ENCODE measurements at regions not wholly inside any gene's neighbourhood (a gene's known extent, or its start where the extent isn't known, plus 50 kb on each side); places are given as distances from the start of the nearest gene placed in this dataset.
A peak's percentile ranks its signal among the peaks of the same experiment; 100 is the strongest.

DNA sequence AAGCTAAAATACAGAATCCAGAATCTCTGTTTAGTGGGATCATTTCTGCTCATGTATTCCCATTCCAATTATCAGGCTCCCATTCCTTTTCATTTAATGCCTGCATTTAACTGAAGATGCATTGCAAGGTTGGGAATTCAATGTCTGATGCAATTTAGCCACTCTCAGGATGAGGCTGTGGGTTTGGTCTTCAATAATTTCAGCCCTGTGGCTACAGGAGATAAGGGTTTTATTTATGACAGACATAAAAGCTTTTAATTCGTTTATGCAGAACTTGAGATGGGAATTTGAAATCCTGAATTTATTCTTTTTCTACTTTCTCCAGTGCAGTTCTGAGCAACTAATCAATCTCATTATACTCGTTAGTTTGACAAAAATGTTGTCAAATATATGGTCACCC, 1225.9 kb downstream of the PCDH18 start:
- TF ChIP-seq GATA1 (IDR thresholded peaks at IDR 0.05; ENCODE audit: low read depth, low read length) (no peak), POLR2A (IDR thresholded peaks at IDR 0.05; ENCODE audit: low read length) (no peak)
- no peak for DNase-seq

DNA sequence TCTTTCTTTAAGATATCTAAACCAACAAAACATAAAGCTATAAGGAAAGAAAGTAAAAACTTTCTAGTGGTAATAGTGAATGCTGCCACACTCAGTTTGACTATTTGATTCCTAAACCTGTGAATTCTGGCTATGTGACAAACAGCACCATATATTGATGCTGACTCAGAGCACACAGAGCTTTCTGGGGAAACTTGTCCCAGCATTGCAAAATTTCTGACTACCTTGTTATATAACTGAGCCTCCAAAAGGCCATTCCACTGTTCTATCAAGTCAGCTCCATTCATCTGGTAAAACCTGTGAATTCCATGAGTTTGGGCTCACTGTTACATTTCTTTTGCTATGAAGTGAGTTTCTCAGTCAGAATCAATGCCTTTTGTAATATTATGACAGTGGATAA, 1229.7 kb downstream of the PCDH18 start:
- TF ChIP-seq POLR2A (IDR thresholded peaks at IDR 0.05; ENCODE audit: low read length): no peak
- no peak for TF ChIP-seq GATA1 (IDR thresholded peaks at IDR 0.05; ENCODE audit: low read depth, low read length)
- DNase-seq: no peak

DNA sequence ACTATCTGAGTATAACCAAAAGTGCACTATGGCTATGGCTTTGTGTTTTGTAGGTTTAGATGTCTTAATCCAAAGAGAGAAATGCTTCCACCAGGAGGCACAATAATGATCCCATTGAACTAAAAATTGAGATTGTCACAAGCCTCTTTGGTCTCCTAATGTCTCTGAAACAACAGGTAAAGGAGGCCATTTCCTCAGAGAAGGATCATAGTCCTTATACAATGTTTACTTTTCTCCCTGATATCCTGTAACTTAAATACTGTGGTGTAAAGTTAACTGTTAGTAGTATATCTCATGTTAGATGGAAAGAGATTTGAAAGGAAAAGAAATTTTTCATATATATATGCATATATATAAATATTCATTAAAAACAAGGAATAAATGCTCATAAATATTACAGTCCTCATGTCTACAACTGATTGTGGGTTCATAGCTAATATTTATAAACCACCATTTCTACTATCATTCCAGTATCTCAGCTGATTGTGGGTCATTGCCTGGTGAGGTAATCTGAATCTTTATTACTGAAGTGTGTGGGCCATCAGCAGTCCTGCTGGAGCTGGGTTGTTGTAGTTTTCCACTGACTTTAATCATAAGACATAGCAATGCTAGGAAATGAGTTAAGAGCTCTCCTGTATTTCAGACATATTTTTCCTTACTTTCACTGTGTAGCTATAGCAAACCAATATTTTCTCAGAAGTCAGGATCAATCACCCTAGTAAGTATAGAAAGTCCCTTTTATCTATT, 1230.4 kb downstream of the PCDH18 start:
- TF ChIP-seq POLR2A (IDR thresholded peaks at IDR 0.05; ENCODE audit: low read length): no peak
- TF ChIP-seq GATA1 (IDR thresholded peaks at IDR 0.05; ENCODE audit: low read depth, low read length): no peak

DNA sequence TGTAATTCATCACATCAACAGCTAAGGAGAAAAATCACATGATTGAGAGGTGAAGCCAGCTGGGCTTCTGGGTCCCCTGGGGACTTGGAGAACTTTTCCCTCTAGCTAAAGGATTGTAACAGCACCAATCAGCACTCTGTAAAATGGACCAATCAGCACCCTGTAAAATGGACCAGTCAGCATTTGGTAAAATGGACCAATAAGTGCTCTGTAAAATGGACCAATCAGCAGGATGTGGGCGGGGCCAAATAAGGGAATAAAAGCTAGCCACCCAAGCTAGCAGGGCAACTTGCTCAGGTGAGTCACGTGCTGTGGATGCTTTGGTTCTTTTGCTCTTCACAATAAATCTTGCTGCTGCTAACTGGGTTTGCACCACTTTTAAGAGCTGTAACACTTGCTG, 1248.3 kb downstream of the PCDH18 start:
- no peak for DNase-seq
- TF ChIP-seq POLR2A (IDR thresholded peaks at IDR 0.05; ENCODE audit: low read length) (no peak), GATA1 (IDR thresholded peaks at IDR 0.05; ENCODE audit: low read depth, low read length) (no peak)

More for the DNA sequence above, 1230.4 kb downstream of the PCDH18 start:
- no peak for DNase-seq

DNA sequence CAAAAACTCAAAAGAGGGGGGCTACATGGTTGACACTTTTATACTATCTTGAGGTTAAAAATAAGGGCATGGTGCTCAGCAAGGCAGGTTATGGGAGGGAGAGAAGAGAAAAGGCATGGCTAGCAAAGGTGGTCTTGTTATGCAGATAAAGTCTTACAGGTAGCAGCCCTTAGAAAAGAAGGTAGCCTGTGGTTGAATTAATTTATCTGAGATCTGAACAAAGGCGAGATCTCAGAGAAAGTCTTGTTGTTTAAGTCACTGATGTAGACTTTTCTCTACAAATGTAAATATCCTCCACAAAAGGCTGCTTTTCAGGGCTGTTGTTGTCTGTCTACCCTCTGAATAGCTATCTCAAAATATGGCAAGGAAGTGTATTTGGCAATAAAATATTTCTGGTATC, 1250.4 kb downstream of the PCDH18 start:
- DNase-seq: no peak
- TF ChIP-seq GATA1 (IDR thresholded peaks at IDR 0.05; ENCODE audit: low read depth, low read length): no peak
- TF ChIP-seq POLR2A (IDR thresholded peaks at IDR 0.05; ENCODE audit: low read length): no peak

DNA sequence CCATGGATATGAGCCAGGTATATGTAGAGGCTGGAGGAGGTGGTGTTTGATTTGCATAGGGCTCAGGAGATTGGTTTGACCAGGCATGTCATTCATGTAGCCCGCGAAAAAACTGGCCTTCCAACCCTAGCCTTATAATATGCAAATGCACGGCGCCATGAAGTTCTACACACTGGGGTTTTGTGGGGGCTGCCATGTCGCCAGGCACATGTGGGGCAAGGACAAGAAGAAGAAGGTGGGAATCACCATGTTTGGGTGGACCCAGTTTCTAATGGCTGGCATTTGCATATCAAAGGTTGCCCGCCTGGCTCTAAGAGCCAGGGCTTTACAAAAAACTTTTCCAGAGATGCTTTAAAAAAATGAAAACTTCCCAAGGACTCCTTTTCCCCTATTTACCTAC, 1251.0 kb downstream of the PCDH18 start:
- TF ChIP-seq POLR2A (IDR thresholded peaks at IDR 0.05; ENCODE audit: low read length) (no peak), GATA1 (IDR thresholded peaks at IDR 0.05; ENCODE audit: low read depth, low read length) (no peak)
- DNase-seq: no peak

DNA sequence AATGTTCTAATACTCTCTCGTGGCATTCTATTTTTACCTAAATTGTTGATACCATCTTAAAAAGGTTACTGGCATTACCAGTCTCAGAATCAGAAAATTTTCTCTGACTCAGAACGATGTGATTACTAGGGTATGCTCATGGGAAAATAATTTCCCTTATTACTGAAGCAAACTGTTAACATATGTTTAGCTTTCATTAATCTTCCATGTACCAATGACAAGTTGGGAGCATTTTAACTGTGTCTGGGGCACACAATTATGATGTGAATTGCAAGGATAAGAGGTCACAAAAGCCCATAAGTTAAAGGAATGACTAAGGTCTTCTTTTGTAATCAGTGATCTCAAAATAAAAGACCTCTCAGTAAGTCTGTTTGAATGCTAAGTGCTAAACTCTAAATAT, 1254.6 kb downstream of the PCDH18 start:
- DNase-seq: no peak
- TF ChIP-seq GATA1 (IDR thresholded peaks at IDR 0.05; ENCODE audit: low read depth, low read length) (no peak), POLR2A (IDR thresholded peaks at IDR 0.05; ENCODE audit: low read length) (no peak)

DNA sequence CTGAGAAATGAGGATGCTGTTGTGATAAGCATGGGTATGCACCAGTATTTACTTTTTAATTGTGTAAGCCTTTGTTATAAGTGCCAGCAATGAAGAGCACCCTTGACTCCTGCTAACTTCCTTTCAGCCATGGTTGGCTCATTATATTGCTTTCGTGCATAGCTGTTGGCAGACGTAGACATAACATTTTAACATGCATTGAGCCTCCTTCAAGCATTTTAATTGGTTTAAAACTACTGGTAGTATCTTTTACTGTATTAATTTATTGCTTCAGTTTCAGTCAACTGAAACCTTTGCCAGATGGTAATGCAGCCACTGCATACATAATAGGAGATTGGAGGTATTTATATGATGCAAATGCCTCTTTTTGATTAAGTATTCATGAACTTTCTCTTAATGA, 1285.4 kb downstream of the PCDH18 start:
- DNase-seq: no peak
- no peak for TF ChIP-seq GATA1 (IDR thresholded peaks at IDR 0.05; ENCODE audit: low read depth, low read length)
- no peak for TF ChIP-seq POLR2A (IDR thresholded peaks at IDR 0.05; ENCODE audit: low read length)

DNA sequence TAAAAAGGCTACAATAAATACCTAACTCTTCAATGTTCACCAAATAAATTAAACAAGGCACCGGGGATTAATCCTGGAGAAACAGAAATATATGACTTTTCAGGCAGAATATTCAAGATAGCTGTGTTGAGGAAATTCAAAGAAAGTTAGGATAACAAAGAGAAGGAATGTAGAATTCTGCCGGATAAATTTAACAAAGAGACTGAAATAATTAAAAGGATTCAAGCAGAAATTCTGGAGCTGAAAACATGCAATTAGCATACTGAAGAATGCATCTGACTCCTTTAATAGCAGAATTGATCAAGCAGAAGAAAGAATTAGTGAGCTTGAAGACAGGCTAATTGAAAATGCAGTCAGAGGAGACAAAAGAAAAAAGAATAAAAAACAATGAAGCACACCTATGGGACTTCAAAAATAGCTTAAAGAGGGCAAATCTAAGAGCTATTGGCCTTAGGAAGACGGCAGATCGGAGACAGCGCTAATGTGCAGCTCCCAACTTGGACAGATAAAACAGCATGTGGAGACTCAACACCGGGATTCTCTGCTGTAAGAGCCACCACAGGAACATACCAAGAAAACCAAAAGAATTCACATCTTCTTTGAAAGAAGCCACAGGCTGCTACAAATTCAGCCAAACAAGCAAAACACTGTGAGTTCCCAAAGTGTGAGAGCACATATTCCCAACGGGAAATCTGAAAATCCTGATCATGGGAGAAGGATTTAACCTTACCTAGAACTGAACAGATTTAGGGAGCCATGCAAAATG, 1290.9 kb downstream of the PCDH18 start:
- TF ChIP-seq POLR2A (IDR thresholded peaks at IDR 0.05; ENCODE audit: low read length) (no peak), GATA1 (IDR thresholded peaks at IDR 0.05; ENCODE audit: low read depth, low read length) (no peak)
- no peak for DNase-seq

DNA sequence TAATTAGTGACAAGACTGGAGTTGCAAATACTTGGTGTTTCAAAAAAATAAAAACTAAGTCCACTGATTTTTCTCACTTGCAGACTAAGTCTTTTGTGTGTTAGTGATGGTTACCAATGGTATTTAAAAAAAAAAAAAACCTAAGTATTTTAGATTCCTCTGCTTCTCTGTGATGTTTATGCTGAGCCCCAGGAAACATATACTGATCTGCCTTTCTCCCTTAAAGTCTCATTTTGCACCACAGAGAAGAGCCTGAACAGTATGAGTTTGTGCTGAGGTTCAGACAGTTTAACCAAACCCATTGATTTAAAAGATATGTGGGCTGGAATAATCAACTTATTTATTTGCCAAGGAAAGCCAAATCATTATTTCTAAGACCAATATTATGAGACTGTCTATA, 1305.0 kb downstream of the PCDH18 start:
- TF ChIP-seq GATA1 (IDR thresholded peaks at IDR 0.05; ENCODE audit: low read depth, low read length): no peak
- TF ChIP-seq POLR2A (IDR thresholded peaks at IDR 0.05; ENCODE audit: low read length): no peak
- no peak for DNase-seq

DNA sequence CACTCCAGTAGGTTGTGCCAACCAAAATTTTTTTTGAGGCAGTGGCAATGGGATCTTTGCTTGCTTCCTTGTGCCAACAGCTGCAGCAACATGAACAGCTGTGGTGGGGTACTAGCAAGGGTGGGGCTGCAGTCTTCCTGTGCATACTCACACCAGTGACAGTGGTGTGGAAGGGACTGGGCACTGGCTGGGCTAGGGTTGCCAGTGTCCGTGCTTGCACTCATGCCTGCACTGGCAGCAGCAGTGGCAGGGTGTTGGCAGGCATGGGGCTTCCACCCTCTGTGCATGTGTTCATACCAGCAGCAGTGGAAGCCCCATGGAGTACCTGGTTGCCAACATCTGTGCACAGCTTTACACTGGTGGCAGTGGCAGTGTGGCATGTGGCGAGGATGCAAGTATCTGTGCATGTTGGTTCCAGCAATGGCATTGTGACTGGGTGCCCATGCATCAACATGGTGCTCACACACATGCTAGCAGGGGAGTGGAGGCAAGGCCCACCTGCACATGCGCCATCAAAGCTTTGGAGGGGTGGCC, 1312.6 kb downstream of the PCDH18 start:
- DNase-seq: no peak

DNA sequence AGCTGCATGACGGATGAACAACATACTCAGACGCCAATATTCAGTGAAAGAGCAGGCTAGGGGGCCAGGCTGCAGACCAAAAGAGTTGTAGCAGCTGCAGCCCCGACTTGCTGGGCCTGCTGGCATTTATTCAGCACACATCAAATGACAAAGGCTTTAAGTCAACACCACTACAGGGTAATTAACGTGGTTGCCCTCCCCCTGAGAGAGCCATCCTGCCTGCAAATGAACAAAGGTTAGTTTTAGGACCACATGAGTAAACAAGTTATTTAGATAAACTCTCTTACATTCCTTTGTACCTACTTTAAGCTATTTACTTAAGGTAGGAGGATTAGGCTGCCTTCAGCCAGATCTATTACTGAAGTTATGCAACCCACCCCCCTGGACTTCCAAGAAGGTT, 1329.1 kb downstream of the PCDH18 start:
- no peak for TF ChIP-seq POLR2A (IDR thresholded peaks at IDR 0.05; ENCODE audit: low read length)
- no peak for TF ChIP-seq GATA1 (IDR thresholded peaks at IDR 0.05; ENCODE audit: low read depth, low read length)
- DNase-seq: no peak

More for the DNA sequence above, 1312.6 kb downstream of the PCDH18 start:
- TF ChIP-seq POLR2A (IDR thresholded peaks at IDR 0.05; ENCODE audit: low read length): no peak
- no peak for TF ChIP-seq GATA1 (IDR thresholded peaks at IDR 0.05; ENCODE audit: low read depth, low read length)

DNA sequence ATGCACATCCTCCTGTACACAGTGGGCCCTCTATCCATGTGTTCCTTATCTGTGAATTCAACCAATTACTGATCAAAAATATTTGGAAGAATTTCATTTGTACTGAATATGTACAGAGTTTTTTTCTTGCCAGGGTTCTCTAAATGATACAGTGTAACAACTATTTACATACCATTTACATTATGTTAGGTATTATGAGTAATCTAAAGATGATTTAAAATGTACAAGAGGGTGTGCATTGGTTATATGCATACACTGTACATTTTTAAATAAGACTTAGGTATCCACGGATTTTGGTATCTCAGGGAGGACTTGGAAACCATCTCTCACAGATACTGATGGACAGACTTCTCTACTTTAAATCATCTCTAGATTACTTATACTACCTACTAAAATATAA, 1333.9 kb downstream of the PCDH18 start:
- TF ChIP-seq GATA1 (IDR thresholded peaks at IDR 0.05; ENCODE audit: low read depth, low read length) (no peak), POLR2A (IDR thresholded peaks at IDR 0.05; ENCODE audit: low read length) (no peak)
- DNase-seq: no peak

DNA sequence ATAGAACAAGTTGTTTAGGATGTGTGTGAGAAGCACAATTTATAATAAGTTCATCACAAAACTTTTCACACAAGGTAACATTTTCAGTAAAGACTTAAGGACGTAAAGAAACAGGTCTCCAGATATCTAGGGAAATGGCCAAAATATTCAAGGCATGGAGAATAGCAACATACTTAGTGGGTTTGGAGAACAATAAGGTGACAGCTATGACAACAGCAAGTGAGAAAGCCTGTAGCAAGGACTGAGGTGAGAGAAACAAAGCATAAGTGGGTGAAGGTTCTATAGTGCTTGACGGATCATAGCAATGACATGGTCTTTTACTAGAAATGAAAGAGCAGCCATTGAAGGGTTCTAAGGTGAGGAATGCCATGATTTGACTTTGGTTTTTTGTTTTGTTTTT, 1337.3 kb downstream of the PCDH18 start:
- TF ChIP-seq POLR2A (IDR thresholded peaks at IDR 0.05; ENCODE audit: low read length): no peak
- TF ChIP-seq GATA1 (IDR thresholded peaks at IDR 0.05; ENCODE audit: low read depth, low read length): no peak
- DNase-seq: peak in 1 of 2 experiments; percentile 0

All from erythroblast (primary cell).